Ectodermal cell (in vitro differentiated cells): ENCODE measurements at regions not wholly inside any gene's neighbourhood (a gene's known extent, or its start where the extent isn't known, plus 50 kb on each side); places are given as distances from the start of the nearest gene placed in this dataset.

ENCODE experiments used
- H3K27ac ChIP-seq: 2 replicates; pipeline ENCODE4 v1.7.0; 2013; ENCODE audit warnings: mild to moderate bottlenecking, low read depth, low read length; ENCODE audit not compliant: insufficient read depth, poor library complexity, severe bottlenecking
- H3K27me3 ChIP-seq: 2 replicates; pipeline ENCODE4 v1.7.0; 2013; ENCODE audit warnings: mild to moderate bottlenecking, low read length; ENCODE audit not compliant: insufficient read depth, control insufficient read depth, poor library complexity, severe bottlenecking
- H3K36me3 ChIP-seq: one replicate; pipeline ENCODE4 v1.7.0; 2013; ENCODE audit warnings: low read length; ENCODE audit not compliant: control insufficient read depth, insufficient read depth
- H3K4me1 ChIP-seq: one replicate; pipeline ENCODE4 v1.7.0; 2013; ENCODE audit warnings: low read length; ENCODE audit not compliant: control insufficient read depth, insufficient read depth
- H3K4me3 ChIP-seq: 2 replicates; pipeline ENCODE4 v1.7.0; 2013; ENCODE audit warnings: low read depth, low read length, control low read depth; ENCODE audit not compliant: insufficient read depth
- H3K9me3 ChIP-seq: 2 replicates; pipeline ENCODE4 v1.7.0; 2013; ENCODE audit warnings: mild to moderate bottlenecking, low read length, moderate library complexity; ENCODE audit not compliant: control insufficient read depth
- WGBS, 2 experiments: methylation state at CpG; one replicate each; pipeline ENCODE4 v1.1.7; 2013; ENCODE audit warnings: missing lambda C conversion rate in 2 of 2; 5-methylcytosine and 5-hydroxymethylcytosine counted together

DNA sequence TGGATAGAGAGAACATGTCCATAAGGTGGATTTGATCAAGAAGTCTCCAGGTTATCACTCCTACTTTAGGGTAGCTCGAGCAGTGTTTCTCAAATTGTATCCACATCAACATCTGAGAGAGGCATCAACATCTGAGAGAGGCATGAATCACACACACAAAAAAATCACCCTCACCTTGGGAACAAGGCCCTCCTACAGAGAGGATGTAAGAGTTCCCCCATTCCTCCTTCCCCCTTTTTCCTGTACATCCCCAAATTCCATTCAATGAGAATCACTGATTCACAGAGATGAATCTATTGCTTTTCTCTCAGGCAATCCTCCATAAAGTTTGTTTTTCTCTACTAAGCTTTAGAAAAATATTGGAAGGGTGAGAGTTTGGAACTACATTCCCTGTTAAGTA, 233.4 kb upstream of the CDH6 start:
- Histone ChIP-seq H3K4me1 (peaks cover 10% of the 10 kb centered on the region), H3K4me3 (no peak overlapping the region), H3K27ac (no peak overlapping the region), H3K36me3 (no peaks in the 10 kb centered on the region), H3K9me3 (no peaks in the 10 kb centered on the region), H3K27me3 (no peaks in the 10 kb centered on the region)
- 83% methylated on average over 1 of the region's 1 CpG for WGBS, 2 experiments

DNA sequence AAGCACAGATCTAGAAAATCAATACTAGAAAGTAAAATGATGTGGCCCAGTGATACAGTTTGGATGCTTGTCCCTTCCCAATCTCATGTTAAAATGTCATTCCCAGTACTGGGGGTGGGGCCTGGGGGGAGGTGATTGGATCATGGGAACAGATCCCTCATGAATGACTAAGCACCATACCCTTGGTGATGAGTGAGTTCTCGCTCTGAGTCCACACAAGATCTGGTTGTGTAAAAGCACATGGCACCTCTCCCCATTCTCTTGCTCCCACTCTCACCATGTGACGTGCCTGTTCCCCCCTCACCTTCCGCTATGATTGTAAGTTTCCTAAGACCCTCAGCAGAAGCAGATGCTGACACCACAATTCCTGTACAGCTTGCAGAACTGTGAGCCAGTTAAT, 234.2 kb upstream of the CDH6 start:
- Histone ChIP-seq H3K4me3 (no peak overlapping the region), H3K9me3 (no peaks in the 10 kb centered on the region), H3K27me3 (no peaks in the 10 kb centered on the region), H3K4me1 (peaks cover 10% of the 10 kb centered on the region), H3K27ac (no peak overlapping the region), H3K36me3 (no peaks in the 10 kb centered on the region)
- 90 to 97% methylated on average over 3 of the region's 3 CpGs for WGBS, 2 experiments

DNA sequence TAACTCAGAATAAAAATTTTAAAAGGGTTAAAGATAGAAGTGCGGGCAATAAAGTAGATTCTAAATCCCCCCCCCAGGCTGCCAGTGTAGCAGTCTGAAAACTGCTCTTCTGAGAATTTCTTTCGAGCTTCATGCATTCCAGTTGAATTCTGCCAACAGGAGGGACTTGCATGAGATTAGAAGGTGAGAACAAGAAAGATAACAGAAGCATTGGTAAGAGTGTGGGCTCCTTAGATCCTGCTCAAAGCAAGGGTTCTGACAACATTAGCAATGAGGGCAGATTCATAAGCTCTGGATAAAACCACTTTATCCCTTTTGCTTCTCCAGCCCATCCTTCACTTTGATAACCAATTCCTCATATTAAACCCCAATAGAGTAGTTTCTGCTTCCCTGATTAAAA, 235.9 kb upstream of the CDH6 start:
- peaks cover 10% of the 10 kb centered on the region for H3K4me1 ChIP-seq
- 86 to 100% methylated on average over 2 of the region's 2 CpGs for WGBS, 2 experiments
- no peaks in the 10 kb centered on the region for H3K27me3 ChIP-seq
- no peak overlapping the region for H3K4me3 ChIP-seq
- H3K36me3 ChIP-seq = no peaks in the 10 kb centered on the region
- no peak overlapping the region for H3K27ac ChIP-seq
- H3K9me3 ChIP-seq = no peaks in the 10 kb centered on the region

DNA sequence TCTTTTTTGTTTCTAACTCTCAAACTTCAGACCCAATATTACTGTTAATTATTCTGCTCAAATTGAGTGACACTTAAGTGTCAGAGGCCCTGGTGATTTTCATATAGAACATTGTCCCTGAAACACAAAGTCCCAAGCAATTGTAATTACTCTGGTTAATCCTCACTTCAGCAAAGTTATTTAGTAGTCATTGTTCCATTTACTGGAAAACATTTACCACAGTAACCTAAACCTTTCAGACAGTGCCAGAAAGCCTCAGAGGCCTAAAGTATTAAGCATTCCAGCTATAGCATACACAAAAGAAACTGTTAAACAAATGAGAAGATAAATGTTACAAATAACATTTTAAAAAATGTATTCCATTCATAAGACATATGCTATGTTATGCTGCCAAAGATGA, 237.2 kb upstream of the CDH6 start:
- Histone ChIP-seq H3K27ac (no peak overlapping the region), H3K27me3 (no peaks in the 10 kb centered on the region), H3K4me1 (peaks cover 10% of the 10 kb centered on the region), H3K36me3 (no peaks in the 10 kb centered on the region), H3K4me3 (no peak overlapping the region), H3K9me3 (no peaks in the 10 kb centered on the region)

DNA sequence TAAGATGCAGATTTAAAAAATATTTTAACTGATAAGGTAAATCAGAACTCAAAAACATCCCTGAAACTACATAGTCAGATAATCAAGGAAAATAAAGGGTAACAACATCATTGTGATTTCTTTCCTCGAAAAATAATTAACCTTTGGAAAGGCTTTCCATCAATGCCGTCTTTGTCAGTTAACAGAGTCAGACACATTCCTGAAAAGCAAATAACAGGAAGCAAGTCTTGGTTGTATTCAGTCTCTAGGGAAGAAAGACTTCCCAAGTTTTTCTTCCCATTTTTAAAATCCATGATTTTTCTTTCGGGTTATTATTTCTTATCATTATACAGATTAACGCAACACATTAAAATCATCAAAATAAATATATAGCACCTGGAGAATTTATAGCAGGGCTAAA, 256.4 kb upstream of the CDH6 start:
- Histone ChIP-seq H3K4me1 (peaks cover 5% of the 10 kb centered on the region), H3K9me3 (no peaks in the 10 kb centered on the region), H3K27ac (no peak overlapping the region), H3K27me3 (no peaks in the 10 kb centered on the region), H3K4me3 (no peak overlapping the region), H3K36me3 (no peaks in the 10 kb centered on the region)
- WGBS, 2 experiments = 55 to 81% methylated on average over 2 to 3 of the region's 4 CpGs

DNA sequence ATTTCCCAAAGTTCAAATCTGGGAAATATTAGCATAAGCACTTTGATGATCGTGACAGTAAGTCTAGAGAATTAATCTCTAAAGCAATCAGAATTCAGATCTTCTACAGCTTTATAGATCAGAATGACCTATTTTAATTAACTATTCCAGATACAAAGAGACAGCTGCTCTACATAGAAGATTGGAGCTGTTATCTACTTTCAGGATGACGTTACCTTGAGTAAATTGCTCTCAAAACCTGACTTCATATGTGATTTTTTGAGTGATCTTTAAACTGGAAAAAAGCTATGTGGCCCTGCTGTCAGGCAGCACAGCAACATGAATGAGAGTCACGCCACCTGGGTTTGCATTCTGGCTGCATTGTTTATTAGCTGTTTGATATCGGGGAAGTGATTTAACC, 259.9 kb upstream of the CDH6 start:
- Histone ChIP-seq H3K27ac (no peak overlapping the region), H3K36me3 (no peaks in the 10 kb centered on the region), H3K4me3 (no peak overlapping the region), H3K27me3 (no peaks in the 10 kb centered on the region), H3K9me3 (no peaks in the 10 kb centered on the region), H3K4me1 (peaks cover 2% of the 10 kb centered on the region)
- 82 to 84% methylated on average over 3 to 4 of the region's 4 CpGs for WGBS, 2 experiments

DNA sequence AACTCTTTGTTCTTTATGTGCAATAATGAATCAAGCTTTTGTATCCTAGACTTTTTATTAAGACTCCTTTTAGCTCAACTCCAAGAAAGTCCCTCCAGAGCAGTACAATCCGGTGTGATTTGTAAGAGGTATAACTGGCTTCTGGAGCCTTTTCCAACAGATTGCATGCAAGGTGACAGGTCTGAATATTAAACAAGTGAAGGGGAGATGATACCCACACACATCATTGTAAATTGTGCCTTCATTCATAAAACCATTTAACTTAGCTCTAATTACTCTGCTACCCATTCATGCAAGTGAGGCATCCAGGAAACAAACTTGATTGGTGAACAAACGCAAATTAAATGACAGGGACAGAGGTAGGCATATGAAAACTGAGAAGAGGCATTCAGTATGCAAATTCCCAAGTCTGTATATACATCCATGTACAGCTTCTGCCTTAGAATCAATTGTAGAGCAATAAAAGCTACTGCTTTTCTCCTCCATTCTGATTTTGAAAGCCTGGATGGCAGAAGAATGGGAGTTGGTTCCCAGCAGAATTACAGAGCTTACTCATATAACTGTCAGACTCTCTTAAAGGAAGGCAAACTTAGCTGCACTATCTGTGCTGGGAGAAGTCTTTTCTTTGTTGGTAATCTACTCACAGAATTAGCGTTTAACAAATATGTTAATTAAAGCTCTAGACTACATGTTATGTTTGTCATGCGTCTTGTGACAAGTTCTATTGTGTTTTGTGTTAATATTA, 261.0 kb upstream of the CDH6 start:
- no peaks in the 10 kb centered on the region for H3K36me3 ChIP-seq
- H3K9me3 ChIP-seq = no peaks in the 10 kb centered on the region
- H3K27ac ChIP-seq = no peak overlapping the region
- no peaks in the 10 kb centered on the region for H3K27me3 ChIP-seq
- H3K4me1 ChIP-seq = peaks cover 2% of the 10 kb centered on the region
- 88 to 90% methylated on average over 1 to 2 of the region's 4 CpGs for WGBS, 2 experiments
- H3K4me3 ChIP-seq = no peak overlapping the region

DNA sequence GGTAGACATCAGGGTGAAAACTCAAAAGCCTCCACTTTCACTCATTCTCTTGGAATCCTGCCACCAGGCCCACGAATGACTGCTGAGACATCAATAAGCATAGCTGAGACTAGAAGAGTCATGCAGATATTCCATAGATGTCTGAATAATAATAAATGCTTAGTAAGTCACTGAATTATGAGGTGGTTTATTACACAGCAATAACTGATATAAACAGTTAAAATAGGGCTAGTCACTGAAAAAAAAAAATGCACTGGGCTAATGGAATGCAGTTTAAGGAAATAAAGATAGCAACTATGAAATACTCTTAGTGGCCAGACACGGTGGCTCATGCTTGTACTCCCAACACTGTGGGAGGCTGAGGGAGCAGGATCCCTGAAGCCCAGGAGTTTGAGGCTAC, 262.8 kb upstream of the CDH6 start:
- 93 to 96% methylated on average over 2 of the region's 2 CpGs for WGBS, 2 experiments
- no peaks in the 10 kb centered on the region for H3K27me3 ChIP-seq
- no peak overlapping the region for H3K27ac ChIP-seq

DNA sequence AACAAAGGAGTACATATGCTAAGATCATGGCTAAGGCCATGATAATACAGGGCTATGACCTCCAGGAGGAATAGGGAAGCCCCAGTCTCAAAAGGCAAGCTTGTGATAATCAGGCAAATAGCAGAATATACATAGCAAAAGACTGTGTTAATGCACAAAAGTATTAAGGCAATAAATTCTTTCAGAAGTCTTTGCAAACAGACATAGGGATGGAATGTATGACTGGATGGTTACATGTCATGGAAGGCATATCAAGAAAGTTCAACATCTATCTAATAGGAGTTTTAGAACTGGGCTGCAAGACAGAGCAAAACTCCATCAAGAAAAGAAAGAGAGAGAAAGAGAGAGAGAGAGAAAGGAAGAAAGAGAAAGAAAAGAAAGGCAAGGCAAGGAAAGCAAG, 264.5 kb upstream of the CDH6 start:
- H3K36me3 ChIP-seq = no peaks in the 10 kb centered on the region
- H3K27me3 ChIP-seq = no peaks in the 10 kb centered on the region
- H3K4me1 ChIP-seq = peaks cover 2% of the 10 kb centered on the region
- H3K9me3 ChIP-seq = no peaks in the 10 kb centered on the region
- H3K27ac ChIP-seq = no peak overlapping the region
- no peak overlapping the region for H3K4me3 ChIP-seq

More for the DNA sequence above, 262.8 kb upstream of the CDH6 start:
- Histone ChIP-seq H3K9me3 (no peaks in the 10 kb centered on the region), H3K4me1 (peaks cover 2% of the 10 kb centered on the region), H3K36me3 (no peaks in the 10 kb centered on the region), H3K4me3 (no peak overlapping the region)

DNA sequence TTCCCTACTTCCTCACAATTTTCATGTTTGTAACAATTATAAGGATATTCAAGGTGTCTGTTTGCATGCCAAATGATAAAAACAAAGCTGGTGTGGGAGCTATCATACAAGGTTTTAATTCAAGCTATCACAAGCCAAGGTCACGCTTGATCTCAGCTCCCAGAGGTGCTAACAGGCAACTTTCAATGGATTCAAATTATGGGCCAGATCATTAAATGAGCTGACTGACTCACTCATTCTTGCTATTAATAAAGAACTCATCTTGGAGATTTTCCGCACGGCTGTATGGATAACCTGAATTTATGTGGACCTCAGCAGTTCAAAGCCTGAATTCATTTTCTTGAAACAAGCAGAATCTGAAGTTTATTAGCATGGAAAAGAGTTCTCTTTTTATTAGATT, 267.3 kb upstream of the CDH6 start:
- H3K9me3 ChIP-seq = no peaks in the 10 kb centered on the region
- no peak overlapping the region for H3K27ac ChIP-seq
- H3K27me3 ChIP-seq = no peaks in the 10 kb centered on the region
- no peaks in the 10 kb centered on the region for H3K4me1 ChIP-seq
- 94 to 95% methylated on average over 3 of the region's 3 CpGs for WGBS, 2 experiments
- H3K36me3 ChIP-seq = no peaks in the 10 kb centered on the region
- no peak overlapping the region for H3K4me3 ChIP-seq

DNA sequence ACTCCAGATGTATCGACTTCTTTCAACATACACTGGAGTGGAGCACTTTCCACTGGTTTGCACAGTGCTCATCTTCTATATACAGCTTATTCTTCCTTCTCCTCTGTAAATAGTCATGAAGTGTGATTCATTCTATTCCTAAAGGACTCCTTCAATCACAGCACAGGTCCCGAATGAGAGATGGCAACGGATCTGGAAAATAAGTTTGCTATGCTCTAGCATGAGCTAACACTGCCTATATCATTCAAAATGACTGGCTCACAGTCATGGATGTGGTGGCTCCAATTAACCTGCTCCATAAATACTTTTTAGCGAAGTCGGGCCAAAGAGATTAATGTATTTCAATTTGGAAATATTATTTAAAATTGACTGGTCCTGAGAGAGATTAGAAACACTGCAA, 272.1 kb upstream of the CDH6 start:
- Histone ChIP-seq H3K9me3 (no peaks in the 10 kb centered on the region), H3K4me3 (no peak overlapping the region), H3K36me3 (no peaks in the 10 kb centered on the region), H3K4me1 (no peaks in the 10 kb centered on the region), H3K27me3 (no peaks in the 10 kb centered on the region), H3K27ac (no peak overlapping the region)
- 95 to 98% methylated on average over 3 to 5 of the region's 5 CpGs for WGBS, 2 experiments
